Panc1 (cell line): ENCODE measurements at regions not wholly inside any gene's neighbourhood (a gene's known extent, or its start where the extent isn't known, plus 50 kb on each side); places are given as distances from the start of the nearest gene placed in this dataset.

Experiments used
- POLR2AphosphoS5 ChIP-seq: IDR thresholded peaks from 2 replicates; pipeline ENCODE4 v1.6.1; 2012; ENCODE audit warnings: mild to moderate bottlenecking, low read depth, low read length, moderate library complexity
- SIN3A ChIP-seq: IDR thresholded peaks from 2 replicates; pipeline ENCODE4 v1.6.1; 2012; ENCODE audit warnings: low read depth, mild to moderate bottlenecking, low read length, moderate library complexity, borderline replicate concordance; ENCODE audit not compliant: insufficient read depth
- TF ChIP-seq, protein P1 (sequence below): fragments of 450-650 bp; IDR thresholded peaks from 2 replicates; pipeline ENCODE4 v1.5.1; 2017; ENCODE audit warnings: mild to moderate bottlenecking

DNA sequence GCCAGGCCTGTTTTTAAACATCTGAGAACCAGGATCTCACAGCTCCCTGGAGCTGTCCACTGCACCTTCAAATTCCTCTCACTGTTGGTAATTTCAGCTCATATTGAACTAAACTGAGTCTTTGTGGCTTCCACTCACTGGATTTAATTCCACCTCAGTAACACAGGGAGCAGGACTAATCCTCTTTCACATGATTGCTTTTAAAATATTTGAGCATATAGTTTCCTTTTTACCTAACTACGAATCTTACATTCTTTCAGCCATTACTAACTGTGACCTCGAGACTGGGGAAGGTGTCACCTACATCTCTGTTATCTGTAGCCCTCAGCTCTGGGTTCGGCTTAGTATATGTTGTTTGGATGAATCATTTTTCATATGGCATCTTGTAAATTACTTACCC, 194.3 kb upstream of the C2CD4B start:
- TF ChIP-seq SIN3A (no peak), POLR2AphosphoS5 (no peak)
- TF ChIP-seq, protein P1, sequence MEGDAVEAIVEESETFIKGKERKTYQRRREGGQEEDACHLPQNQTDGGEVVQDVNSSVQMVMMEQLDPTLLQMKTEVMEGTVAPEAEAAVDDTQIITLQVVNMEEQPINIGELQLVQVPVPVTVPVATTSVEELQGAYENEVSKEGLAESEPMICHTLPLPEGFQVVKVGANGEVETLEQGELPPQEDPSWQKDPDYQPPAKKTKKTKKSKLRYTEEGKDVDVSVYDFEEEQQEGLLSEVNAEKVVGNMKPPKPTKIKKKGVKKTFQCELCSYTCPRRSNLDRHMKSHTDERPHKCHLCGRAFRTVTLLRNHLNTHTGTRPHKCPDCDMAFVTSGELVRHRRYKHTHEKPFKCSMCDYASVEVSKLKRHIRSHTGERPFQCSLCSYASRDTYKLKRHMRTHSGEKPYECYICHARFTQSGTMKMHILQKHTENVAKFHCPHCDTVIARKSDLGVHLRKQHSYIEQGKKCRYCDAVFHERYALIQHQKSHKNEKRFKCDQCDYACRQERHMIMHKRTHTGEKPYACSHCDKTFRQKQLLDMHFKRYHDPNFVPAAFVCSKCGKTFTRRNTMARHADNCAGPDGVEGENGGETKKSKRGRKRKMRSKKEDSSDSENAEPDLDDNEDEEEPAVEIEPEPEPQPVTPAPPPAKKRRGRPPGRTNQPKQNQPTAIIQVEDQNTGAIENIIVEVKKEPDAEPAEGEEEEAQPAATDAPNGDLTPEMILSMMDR = no peak
